Brain microvascular endothelial cell (primary cell): ENCODE measurements at regions not wholly inside any gene's neighbourhood (a gene's known extent, or its start where the extent isn't known, plus 50 kb on each side); places are given as distances from the start of the nearest gene placed in this dataset.
"Not testable (repeated sequence)": the region's sequence is repeated elsewhere in the genome, so short reads cannot be mapped to it uniquely, and the experiment has no call there.

Experiments used
- DNase-seq: peaks from one replicate; pipeline ENCODE4 v3.0.0-alpha.2; 2020
- H3K27ac ChIP-seq: fragments of 250-450 bp; sonication (Bioruptor Pico); 2 replicates; pipeline ENCODE4 v1.5.1; 2020; ENCODE audit warnings: mild to moderate bottlenecking, moderate library complexity
- H3K27me3 ChIP-seq: fragments of 250-450 bp; sonication (Bioruptor Pico); replicated peaks from 2 replicates; pipeline ENCODE4 v1.5.1; 2020; ENCODE audit warnings: mild to moderate bottlenecking
- H3K36me3 ChIP-seq: fragments of 250-450 bp; sonication (Bioruptor Pico); replicated peaks from 2 replicates; pipeline ENCODE4 v1.5.1; 2020; ENCODE audit warnings: mild to moderate bottlenecking
- H3K4me3 ChIP-seq: 2 replicates; pipeline ENCODE4 v1.5.1; 2011; ENCODE audit warnings: low read depth, mild to moderate bottlenecking, control low read depth, low read length, moderate library complexity
- CTCF ChIP-seq: IDR thresholded peaks from 2 replicates; pipeline ENCODE4 v1.5.1; 2011; ENCODE audit warnings: low read depth, mild to moderate bottlenecking, moderate library complexity, low read length, control low read depth, inconsistent platforms; ENCODE audit errors: missing control alignments
- in situ Hi-C: cut with HindIII; loops from 2 replicates; pipeline ENCODE4 v1.10.0; 2017; ENCODE audit warnings: low sequenced_read_pairs, low pct_ligation_motif_present

- no peak for TF ChIP-seq CTCF
- no peak overlapping the region for H3K4me3 ChIP-seq
These were observed 281.0 kb upstream of the FOXF1 start for GRCh38 chr16:86229283-86229682.

GRCh38 chr16:86229866-86230656, 280.3 kb upstream of the FOXF1 start:
- TF ChIP-seq CTCF = no peak
- no peak overlapping the region for H3K4me3 ChIP-seq
- no peak overlapping the region for H3K27ac ChIP-seq
- in situ Hi-C loops = no loop called here
- H3K36me3 ChIP-seq = no peaks in the 10 kb centered on the region
- no peak for DNase-seq
- peaks cover 3% of the 10 kb centered on the region for H3K27me3 ChIP-seq

More at GRCh38 chr16:86229283-86229682, 281.0 kb upstream of the FOXF1 start:
- Histone ChIP-seq H3K36me3 (no peaks in the 10 kb centered on the region), H3K27ac (no peak overlapping the region), H3K27me3 (peaks cover 5% of the 10 kb centered on the region)
- in situ Hi-C loops = no loop called here
- no peak for DNase-seq

- no peak for DNase-seq
- no peak for TF ChIP-seq CTCF
- Histone ChIP-seq H3K27me3 (peaks cover 3% of the 10 kb centered on the region), H3K36me3 (no peaks in the 10 kb centered on the region), H3K27ac (no peak overlapping the region), H3K4me3 (no peak overlapping the region)
- in situ Hi-C loops = no loop called here
These were observed 278.9 kb upstream of the FOXF1 start for GRCh38 chr16:86231321-86231995.

GRCh38 chr16:86231996-86232350, 278.4 kb upstream of the FOXF1 start:
- Histone ChIP-seq H3K27me3 (peaks cover 3% of the 10 kb centered on the region), H3K27ac (no peak overlapping the region), H3K36me3 (no peaks in the 10 kb centered on the region), H3K4me3 (no peak overlapping the region)
- TF ChIP-seq CTCF = no peak
- DNase-seq = no peak
- in situ Hi-C loops = no loop called here

- no peak for DNase-seq
- Histone ChIP-seq H3K27me3 (peaks cover 3% of the 10 kb centered on the region), H3K36me3 (no peaks in the 10 kb centered on the region), H3K4me3 (no peak overlapping the region), H3K27ac (no peak overlapping the region)
- no peak for TF ChIP-seq CTCF
- in situ Hi-C loops = no loop called here
These were observed 277.8 kb upstream of the FOXF1 start for GRCh38 chr16:86232496-86232895.

- H3K27ac ChIP-seq, H3K4me3 ChIP-seq, DNase-seq, H3K36me3 ChIP-seq, in situ Hi-C loops, H3K27me3 ChIP-seq: not testable (repeated sequence)
These were observed 276.8 kb upstream of the FOXF1 start for GRCh38 chr16:86233506-86233905.
